ENCODE measurements at regions not wholly inside any gene's neighbourhood (a gene's known extent, or its start where the extent isn't known, plus 50 kb on each side); places are given as distances from the start of the nearest gene placed in this dataset.

DNA sequence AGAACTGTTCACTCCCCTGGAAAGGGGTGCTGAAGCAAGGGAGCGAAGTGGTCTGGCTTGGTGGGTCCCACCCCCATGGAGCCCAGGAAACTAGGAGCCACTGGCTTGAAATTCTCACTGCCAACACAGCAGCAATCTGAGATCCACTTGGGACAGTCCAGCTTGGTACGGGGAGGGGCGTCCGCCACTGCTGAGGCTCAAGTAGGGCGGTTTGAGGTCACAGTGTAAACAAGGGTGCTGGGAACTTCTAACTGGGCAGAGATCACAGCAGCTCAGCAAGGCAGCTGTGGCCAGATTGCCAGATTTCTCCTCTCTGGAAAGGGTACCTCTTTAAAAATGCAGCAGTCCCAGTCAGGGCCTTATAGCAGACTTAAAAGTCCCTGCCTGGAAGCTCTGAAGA, 53.9 kb upstream of the GALNTL6 start:
- H3K4me1 ChIP-seq, result no peaks in the 10 kb centered on the region
- H3K36me3 ChIP-seq, result no peaks in the 10 kb centered on the region
- H3K27me3 ChIP-seq, result no peaks in the 10 kb centered on the region
- DNase-seq (ENCODE audit: low spot score in 2 of 2), result no peak
- TF ChIP-seq POLR2AphosphoS5 (IDR thresholded peaks at IDR 0.05) (no peak), POLR2A (IDR thresholded peaks at IDR 0.05) (no peak)
- TF ChIP-seq, protein P1, sequence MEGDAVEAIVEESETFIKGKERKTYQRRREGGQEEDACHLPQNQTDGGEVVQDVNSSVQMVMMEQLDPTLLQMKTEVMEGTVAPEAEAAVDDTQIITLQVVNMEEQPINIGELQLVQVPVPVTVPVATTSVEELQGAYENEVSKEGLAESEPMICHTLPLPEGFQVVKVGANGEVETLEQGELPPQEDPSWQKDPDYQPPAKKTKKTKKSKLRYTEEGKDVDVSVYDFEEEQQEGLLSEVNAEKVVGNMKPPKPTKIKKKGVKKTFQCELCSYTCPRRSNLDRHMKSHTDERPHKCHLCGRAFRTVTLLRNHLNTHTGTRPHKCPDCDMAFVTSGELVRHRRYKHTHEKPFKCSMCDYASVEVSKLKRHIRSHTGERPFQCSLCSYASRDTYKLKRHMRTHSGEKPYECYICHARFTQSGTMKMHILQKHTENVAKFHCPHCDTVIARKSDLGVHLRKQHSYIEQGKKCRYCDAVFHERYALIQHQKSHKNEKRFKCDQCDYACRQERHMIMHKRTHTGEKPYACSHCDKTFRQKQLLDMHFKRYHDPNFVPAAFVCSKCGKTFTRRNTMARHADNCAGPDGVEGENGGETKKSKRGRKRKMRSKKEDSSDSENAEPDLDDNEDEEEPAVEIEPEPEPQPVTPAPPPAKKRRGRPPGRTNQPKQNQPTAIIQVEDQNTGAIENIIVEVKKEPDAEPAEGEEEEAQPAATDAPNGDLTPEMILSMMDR (IDR thresholded peaks at IDR 0.05), result no peak
- H3K9me3 ChIP-seq, result no peaks in the 10 kb centered on the region
- no peak overlapping the region for H3K4me3 ChIP-seq
- no peak overlapping the region for H3K27ac ChIP-seq
- intact Hi-C loops (cut with DNase I; ENCODE audit: low total_unique reads), result no loop called here

DNA sequence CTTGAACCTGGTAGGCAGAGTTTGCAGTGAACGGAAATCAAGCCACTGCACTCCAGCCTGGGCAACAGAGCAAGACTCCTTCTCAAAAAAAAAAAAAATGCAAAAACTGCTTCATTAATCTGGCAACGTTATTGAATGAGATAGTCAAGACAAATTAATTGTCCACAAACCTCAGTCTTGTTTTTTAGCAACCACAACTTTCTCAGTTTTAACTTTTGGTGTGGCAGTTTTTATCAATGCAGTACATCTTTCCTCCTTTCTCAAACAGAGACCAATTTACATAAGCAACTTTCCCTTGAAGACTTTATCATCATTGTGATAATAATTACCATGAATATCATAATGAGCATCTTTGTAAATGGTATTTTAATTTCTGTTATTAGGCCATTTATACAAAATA, 61.7 kb upstream of the GALNTL6 start:
- no peak overlapping the region for H3K27ac ChIP-seq

DNA sequence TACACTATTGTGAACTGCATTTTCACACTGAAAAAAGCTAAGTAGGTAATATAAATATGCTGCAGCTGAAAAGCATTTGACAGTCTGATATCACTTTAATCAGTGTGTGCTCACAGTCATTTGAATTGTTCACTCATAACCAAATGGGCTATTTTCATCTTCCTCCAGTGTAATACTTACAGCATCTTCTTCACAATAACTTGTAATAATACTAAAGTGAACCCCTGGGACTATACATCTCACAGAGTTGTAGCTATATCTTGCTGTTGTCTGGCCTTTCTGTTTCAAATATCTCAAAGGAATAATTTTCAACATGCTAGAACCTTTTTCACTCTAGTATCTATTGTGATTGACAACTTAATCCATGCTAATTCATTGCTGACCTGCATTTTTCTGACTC, 66.8 kb upstream of the GALNTL6 start:
- Histone ChIP-seq H3K27me3 (no peaks in the 10 kb centered on the region), H3K4me3 (no peak overlapping the region), H3K9me3 (no peaks in the 10 kb centered on the region), H3K4me1 (no peaks in the 10 kb centered on the region), H3K36me3 (no peaks in the 10 kb centered on the region), H3K27ac (no peak overlapping the region)
- intact Hi-C loops (cut with DNase I; ENCODE audit: low total_unique reads), result loop anchor here (2.0 kb wide), 1 partner anchor 48 kb away; no protein-coding TSS in a partner anchor
- TF ChIP-seq POLR2AphosphoS5 (IDR thresholded peaks at IDR 0.05) (no peak), POLR2A (IDR thresholded peaks at IDR 0.05) (no peak)
- TF ChIP-seq, protein P1 (IDR thresholded peaks at IDR 0.05), result no peak
- no peak for DNase-seq (ENCODE audit: low spot score in 2 of 2)

More for the DNA sequence above, 61.7 kb upstream of the GALNTL6 start:
- no peaks in the 10 kb centered on the region for H3K9me3 ChIP-seq
- no peaks in the 10 kb centered on the region for H3K4me1 ChIP-seq
- TF ChIP-seq POLR2A (IDR thresholded peaks at IDR 0.05), result no peak
- TF ChIP-seq, protein P1 (IDR thresholded peaks at IDR 0.05), result no peak
- no peak for TF ChIP-seq POLR2AphosphoS5 (IDR thresholded peaks at IDR 0.05)
- intact Hi-C loops (cut with DNase I; ENCODE audit: low total_unique reads), result no loop called here
- no peak for DNase-seq (ENCODE audit: low spot score in 2 of 2)
- no peak overlapping the region for H3K4me3 ChIP-seq
- no peaks in the 10 kb centered on the region for H3K36me3 ChIP-seq
- H3K27me3 ChIP-seq, result no peaks in the 10 kb centered on the region

DNA sequence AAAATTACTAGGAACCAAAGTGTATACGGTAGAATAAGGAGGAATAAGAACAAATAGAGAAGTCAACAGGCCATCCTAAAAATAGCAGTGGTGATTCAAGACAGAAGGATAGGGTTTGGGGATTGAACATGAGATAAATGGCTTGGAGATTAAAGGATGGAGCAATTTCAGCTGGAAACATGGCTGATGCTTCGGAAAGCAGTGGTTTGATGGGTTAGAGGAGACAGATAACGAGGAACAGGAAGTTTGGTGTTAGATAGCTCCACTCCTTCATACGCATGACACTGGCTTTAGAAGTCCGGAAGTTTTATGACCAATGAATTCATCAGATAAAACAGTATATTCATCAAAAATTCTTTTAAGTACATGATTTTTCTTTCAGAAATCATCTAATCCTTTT, 70.8 kb upstream of the GALNTL6 start:
- intact Hi-C loops (cut with DNase I; ENCODE audit: low total_unique reads), result no loop called here
- TF ChIP-seq POLR2A (IDR thresholded peaks at IDR 0.05) (no peak), POLR2AphosphoS5 (IDR thresholded peaks at IDR 0.05) (no peak)
- TF ChIP-seq, protein P1 (IDR thresholded peaks at IDR 0.05), result no peak
- H3K4me1 ChIP-seq, result no peaks in the 10 kb centered on the region

DNA sequence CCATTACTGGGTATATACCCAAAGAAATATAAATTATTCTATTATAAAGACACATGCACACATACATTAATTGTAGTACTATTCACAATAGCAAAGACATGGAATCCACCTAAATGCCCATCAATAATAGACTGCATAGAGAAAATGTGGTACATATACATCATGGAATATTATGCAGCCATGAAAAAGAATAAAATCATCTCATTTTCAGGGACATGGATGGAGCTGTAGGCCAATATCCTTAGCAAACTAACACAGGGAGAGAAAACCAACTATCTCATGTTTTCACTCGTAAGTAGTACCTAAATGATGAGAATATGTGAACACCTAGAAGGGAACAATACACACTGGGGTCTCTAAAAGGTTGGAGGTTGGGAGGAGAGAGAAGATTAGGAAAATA, 86.0 kb upstream of the GALNTL6 start:
- Histone ChIP-seq H3K9me3 (peaks cover 0 to 15% of the 10 kb centered on the region in 2 donors), H3K27ac (no peak overlapping the region), H3K27me3 (no peaks in the 10 kb centered on the region), H3K4me3 (no peak overlapping the region), H3K36me3 (no peaks in the 10 kb centered on the region), H3K4me1 (no peaks in the 10 kb centered on the region)
- TF ChIP-seq POLR2AphosphoS5 (IDR thresholded peaks at IDR 0.05) (no peak), POLR2A (IDR thresholded peaks at IDR 0.05) (no peak)
- TF ChIP-seq, protein P1 (IDR thresholded peaks at IDR 0.05), result no peak
- DNase-seq (ENCODE audit: low spot score in 2 of 2), result no peak
- intact Hi-C loops (cut with DNase I; ENCODE audit: low total_unique reads), result no loop called here

More for the DNA sequence above, 70.8 kb upstream of the GALNTL6 start:
- no peaks in the 10 kb centered on the region for H3K9me3 ChIP-seq
- H3K27ac ChIP-seq, result no peak overlapping the region
- H3K4me3 ChIP-seq, result no peak overlapping the region
- no peak for DNase-seq (ENCODE audit: low spot score in 2 of 2)
- no peaks in the 10 kb centered on the region for H3K36me3 ChIP-seq
- H3K27me3 ChIP-seq, result no peaks in the 10 kb centered on the region

All from breast epithelium (tissue), 4 donors.